Keratinocyte (primary cell): ENCODE measurements at regions not wholly inside any gene's neighbourhood (a gene's known extent, or its start where the extent isn't known, plus 50 kb on each side); places are given as distances from the start of the nearest gene placed in this dataset.

ENCODE experiments used
- CTCF ChIP-seq, 3 experiments: IDR thresholded peaks in 1 of 3; conservative IDR thresholded peaks in 1 of 3; optimal IDR thresholded peaks in 1 of 3; 2 replicates in 2 of 3; 3 replicates in 1 of 3; pipeline versions ENCODE3 to v1.5.1; 2011; ENCODE audit warnings: low read length in 3 of 3, mild to moderate bottlenecking in 3 of 3, moderate library complexity in 2 of 3, control low read depth in 1 of 3, inconsistent platforms in 1 of 3; ENCODE audit not compliant: insufficient read depth in 2 of 3; ENCODE audit errors: extremely low read depth in 1 of 3
- EZH2 ChIP-seq: IDR thresholded peaks from one replicate; pipeline ENCODE4 v1.6.1; 2012; ENCODE audit warnings: inconsistent platforms, mild to moderate bottlenecking, low read length, moderate library complexity

- TF ChIP-seq CTCF (optimal IDR thresholded peaks at IDR 0.05 in 1 of 3, IDR thresholded peaks at IDR 0.05 in 1 of 3, conservative IDR thresholded peaks at IDR 0.05 in 1 of 3; ENCODE audit: extremely low read depth in 1 of 3, insufficient read depth in 2 of 3, low read length in 3 of 3) (no peak), EZH2 (no peak)
Measured at GRCh38 chr11:15726221-15726746, 611.6 kb downstream of the INSC start.
